SK-N-SH (cell line): ENCODE measurements at regions not wholly inside any gene's neighbourhood (a gene's known extent, or its start where the extent isn't known, plus 50 kb on each side); places are given as distances from the start of the nearest gene placed in this dataset.

Source experiments
- CTCF ChIA-PET: fragments of 300-600, 350-600 bp; formaldehyde crosslinking; extraction: SDS; loops from one replicate; lab custom pipeline; 2021; lab: Yijun Ruan, JAX
- POLR2A ChIA-PET: fragments of 350-600 bp; sonication (Branson Sonifier 250); formaldehyde crosslinking; extraction: SDS; loops from one replicate; lab custom pipeline; 2020; ENCODE audit warnings: antibody characterized with exemption, inconsistent platforms; lab: Yijun Ruan, JAX
- DNase-seq: peaks from one replicate; pipeline ENCODE4 v3.0.0; 2012
- H2AFZ ChIP-seq: fragments of 200-600 bp; sonication (generic); 2 replicates; pipeline ENCODE4 v1.8.1; 2016; ENCODE audit warnings: antibody characterized with exemption, mild to moderate bottlenecking, low read depth
- H3F3A ChIP-seq: fragments of 200-600 bp; sonication (generic); replicated peaks from 2 replicates; pipeline ENCODE3; 2016; ENCODE audit warnings: antibody characterized with exemption, mild to moderate bottlenecking; ENCODE audit not compliant: insufficient read depth
- H3K27ac ChIP-seq, 2 experiments: fragments of 200-500 bp in 1 of 2; fragments of 200-600 bp in 1 of 2; sonication (Bioruptor generic) in 1 of 2; sonication (generic), shearing (Covaris generic) in 1 of 2; 2 replicates each; pipeline versions ENCODE4 v1.5.1 to v1.6.1; 2014 to 2016; ENCODE audit warnings: low read depth in 2 of 2, inconsistent platforms in 1 of 2, low read length in 1 of 2, mild to moderate bottlenecking in 1 of 2, mixed read lengths in 1 of 2
- H3K27me3 ChIP-seq: fragments of 200-600 bp; sonication (generic), shearing (Covaris generic); 2 replicates; pipeline ENCODE4 v1.6.1; 2016; ENCODE audit warnings: mixed run types; ENCODE audit not compliant: insufficient read depth
- H3K36me3 ChIP-seq, 2 experiments: fragments of 200-500 bp in 1 of 2; fragments of 200-600 bp in 1 of 2; sonication (Bioruptor generic) in 1 of 2; sonication (generic) in 1 of 2; replicated peaks in 1 of 2; 2 replicates each; pipeline versions ENCODE3 to v1.5.1; 2014 to 2016; ENCODE audit warnings: low read length in 1 of 2, mild to moderate bottlenecking in 1 of 2; ENCODE audit not compliant: insufficient read depth in 2 of 2, control insufficient read depth in 1 of 2
- H3K4me1 ChIP-seq, 2 experiments: fragments of 200-500 bp in 1 of 2; fragments of 200-600 bp in 1 of 2; sonication (Bioruptor generic) in 1 of 2; sonication (generic), shearing (Covaris generic) in 1 of 2; 2 replicates each; pipeline versions ENCODE4 v1.5.1 to v1.6.1; 2014 to 2016; ENCODE audit warnings: low read depth in 1 of 2, low read length in 1 of 2, mixed run types in 1 of 2; ENCODE audit not compliant: insufficient read depth in 2 of 2, control insufficient read depth in 1 of 2
- H3K4me2 ChIP-seq: fragments of 200-600 bp; sonication (generic), shearing (Covaris generic); 2 replicates; pipeline ENCODE4 v1.6.1; 2017; ENCODE audit warnings: mixed run types
- H3K4me3 ChIP-seq, 2 experiments: fragments of 200-500 bp in 1 of 2; fragments of 200-600 bp in 1 of 2; sonication (Bioruptor generic) in 1 of 2; sonication (generic), shearing (Covaris generic) in 1 of 2; 2 replicates each; pipeline versions ENCODE4 v1.5.1 to v1.8.1; 2014 to 2016; ENCODE audit warnings: low read depth in 2 of 2, inconsistent platforms in 1 of 2, low read length in 1 of 2, mild to moderate bottlenecking in 1 of 2, mixed read lengths in 1 of 2, moderate library complexity in 1 of 2
- H3K79me2 ChIP-seq: fragments of 200-600 bp; sonication (generic); 2 replicates; pipeline ENCODE4 v1.8.1; 2017; ENCODE audit warnings: mild to moderate bottlenecking; ENCODE audit not compliant: insufficient read depth
- H3K9ac ChIP-seq: fragments of 200-600 bp; sonication (generic); 2 replicates; pipeline ENCODE4 v1.6.1; 2017; ENCODE audit warnings: mixed run types
- H3K9me2 ChIP-seq: fragments of 200-600 bp; sonication (generic); 2 replicates; pipeline ENCODE4 v1.6.1; 2017; ENCODE audit warnings: mixed run types
- H3K9me3 ChIP-seq: fragments of 200-600 bp; sonication (generic); 2 replicates; pipeline ENCODE4 v1.6.1; 2017; ENCODE audit warnings: mixed run types, mild to moderate bottlenecking, moderate library complexity
- H4K20me1 ChIP-seq: fragments of 200-600 bp; sonication (generic); 2 replicates; pipeline ENCODE4 v1.6.1; 2017; ENCODE audit warnings: mild to moderate bottlenecking, mixed run types; ENCODE audit not compliant: insufficient read depth
- ELF1 ChIP-seq: IDR thresholded peaks from 2 replicates; pipeline ENCODE4 v1.4.0; 2012
- EP300 ChIP-seq, 2 experiments: IDR thresholded peaks; 2 replicates each; pipeline versions ENCODE4 v1.4.0 to v1.6.1; 2012; ENCODE audit warnings: borderline replicate concordance in 1 of 2, low read depth in 1 of 2, low read length in 1 of 2
- IRF3 ChIP-seq: fragments of 150-350 bp; IDR thresholded peaks from 2 replicates; pipeline ENCODE4 v1.6.1; 2016; ENCODE audit warnings: mild to moderate bottlenecking, low read depth, low read length
- JUND ChIP-seq: IDR thresholded peaks from 2 replicates; pipeline ENCODE4 v1.4.0; 2012
- MXI1 ChIP-seq: IDR thresholded peaks from 2 replicates; pipeline ENCODE4 v1.6.1; 2012; ENCODE audit warnings: mild to moderate bottlenecking, low read depth, low read length, improper control_type of control experiment
- NFIC ChIP-seq: IDR thresholded peaks from 2 replicates; pipeline ENCODE4 v1.4.0; 2012; ENCODE audit warnings: borderline replicate concordance
- PBX3 ChIP-seq: IDR thresholded peaks from 2 replicates; pipeline ENCODE4; 2012
- POLR2AphosphoS5 ChIP-seq: IDR thresholded peaks from 2 replicates; pipeline ENCODE4 v1.6.1; 2012; ENCODE audit warnings: low read depth, low read length
- REST ChIP-seq: IDR thresholded peaks from 2 replicates; pipeline ENCODE4 v1.6.1; 2012; ENCODE audit warnings: mild to moderate bottlenecking, low read depth, low read length, moderate library complexity
- RFX5 ChIP-seq: IDR thresholded peaks from 2 replicates; pipeline ENCODE4 v1.6.1; 2012; ENCODE audit warnings: mild to moderate bottlenecking, improper control_type of control experiment, low read length
- RXRA ChIP-seq: IDR thresholded peaks from 2 replicates; pipeline ENCODE4 v1.4.0; 2012; ENCODE audit warnings: low read depth, mild to moderate bottlenecking, borderline replicate concordance
- SIN3A ChIP-seq: IDR thresholded peaks from 2 replicates; pipeline ENCODE4 v1.6.1; 2012; ENCODE audit warnings: low read depth, mild to moderate bottlenecking, low read length, moderate library complexity, borderline replicate concordance
- TAF1 ChIP-seq: IDR thresholded peaks from 2 replicates; pipeline ENCODE4 v1.6.1; 2012; ENCODE audit warnings: low read depth, mild to moderate bottlenecking, low read length, moderate library complexity, borderline replicate concordance
- YY1 ChIP-seq: IDR thresholded peaks from 2 replicates; pipeline ENCODE4 v1.4.0; 2012; ENCODE audit warnings: low read depth, mild to moderate bottlenecking
- WGBS: methylation state at CpG from one replicate; pipeline ENCODE4 v1.1.6; 2017; ENCODE audit warnings: low lambda C conversion rate; 5-methylcytosine and 5-hydroxymethylcytosine counted together
- TF ChIP-seq, protein P1 (sequence below): IDR thresholded peaks from 2 replicates; pipeline ENCODE4 v1.4.0; 2012; ENCODE audit warnings: low read depth
- TF ChIP-seq, protein P2 (sequence below): IDR thresholded peaks from 2 replicates; pipeline ENCODE4 v1.4.0; 2012; ENCODE audit warnings: low read depth, borderline replicate concordance
- TF ChIP-seq, protein P3 (sequence below): fragments of 150-350 bp; IDR thresholded peaks from 2 replicates; pipeline ENCODE4 v1.6.1; 2017; ENCODE audit warnings: antibody characterized with exemption, low read length, low read depth, borderline replicate concordance

DNA sequence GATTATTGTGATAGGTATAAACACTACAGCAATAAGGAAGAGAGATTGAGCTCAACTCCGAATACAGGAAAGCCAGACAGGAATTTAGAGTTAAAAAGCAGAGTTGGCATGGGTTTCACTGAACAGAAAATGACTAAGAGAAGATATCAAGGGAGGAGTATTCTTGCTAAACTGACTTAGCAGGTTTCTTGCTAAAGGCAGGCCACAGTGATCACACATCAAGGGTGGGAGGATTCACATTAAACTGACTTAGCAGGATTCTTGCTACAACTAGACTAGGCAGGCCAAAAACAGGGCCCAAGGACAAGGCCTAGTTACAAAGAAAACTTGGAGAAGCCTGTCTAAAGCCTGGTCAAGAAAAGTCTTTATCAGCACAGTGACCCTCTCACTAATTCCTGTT is 195.1 kb downstream of the MAGEB5 start:
- ChIA-PET CTCF (no interaction called here), POLR2A (no interaction called here)
- no peak overlapping the region for H3K4me2 ChIP-seq
- H4K20me1 ChIP-seq: no peaks in the 10 kb centered on the region
- H3K4me1 ChIP-seq: no peaks in the 10 kb centered on the region
- no peaks in the 10 kb centered on the region for H3K36me3 ChIP-seq
- no peaks in the 10 kb centered on the region for H3K79me2 ChIP-seq
- no peak overlapping the region for H3K27ac ChIP-seq
- H2AFZ ChIP-seq: no peak overlapping the region
- H3F3A ChIP-seq: no peaks in the 10 kb centered on the region
- H3K9me2 ChIP-seq: no peaks in the 10 kb centered on the region
- no peak overlapping the region for H3K4me3 ChIP-seq
- 0 out of 2 replicates have a peak, but pooled peaks cover 5% of the 10 kb centered on the region for H3K9me3 ChIP-seq
- H3K27me3 ChIP-seq: no peaks in the 10 kb centered on the region; the same call in 1 of the 2 replicates
- no peak for TF ChIP-seq TAF1
- TF ChIP-seq NFIC: no peak
- DNase-seq: no peak
- whole genome bisulfite sequencing: 0% methylated on average over 1 of the region's 1 CpG
- H3K9ac ChIP-seq: no peak overlapping the region

GRCh38 chrX:26409636-26410035 is 193.7 kb downstream of the MAGEB5 start:
- Histone ChIP-seq H3K9ac (no peak overlapping the region), H3K4me1 (no peaks in the 10 kb centered on the region), H3F3A (no peaks in the 10 kb centered on the region), H3K4me3 (no peak overlapping the region), H2AFZ (no peak overlapping the region), H3K9me2 (no peaks in the 10 kb centered on the region), H3K27me3 (no peaks in the 10 kb centered on the region; the same call in 1 of the 2 replicates), H3K36me3 (no peaks in the 10 kb centered on the region), H3K27ac (no peak overlapping the region), H3K9me3 (0 out of 2 replicates have a peak, but pooled peaks cover 5% of the 10 kb centered on the region), H3K4me2 (no peak overlapping the region), H4K20me1 (no peaks in the 10 kb centered on the region), H3K79me2 (no peaks in the 10 kb centered on the region)
- ChIA-PET POLR2A (no interaction called here), CTCF (no interaction called here)
- DNase-seq: no peak
- WGBS: 10% methylated on average over 5 of the region's 5 CpGs
- TF ChIP-seq, protein P1, sequence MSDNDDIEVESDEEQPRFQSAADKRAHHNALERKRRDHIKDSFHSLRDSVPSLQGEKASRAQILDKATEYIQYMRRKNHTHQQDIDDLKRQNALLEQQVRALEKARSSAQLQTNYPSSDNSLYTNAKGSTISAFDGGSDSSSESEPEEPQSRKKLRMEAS: no peak
- TF ChIP-seq IRF3: no peak
- TF ChIP-seq ELF1: no peak
- no peak for TF ChIP-seq REST
- no peak for TF ChIP-seq EP300 (IDR thresholded peaks at IDR 0.05; ENCODE audit: borderline replicate concordance in 1 of 2, low read depth in 1 of 2, low read length in 1 of 2)
- TF ChIP-seq, protein P2, sequence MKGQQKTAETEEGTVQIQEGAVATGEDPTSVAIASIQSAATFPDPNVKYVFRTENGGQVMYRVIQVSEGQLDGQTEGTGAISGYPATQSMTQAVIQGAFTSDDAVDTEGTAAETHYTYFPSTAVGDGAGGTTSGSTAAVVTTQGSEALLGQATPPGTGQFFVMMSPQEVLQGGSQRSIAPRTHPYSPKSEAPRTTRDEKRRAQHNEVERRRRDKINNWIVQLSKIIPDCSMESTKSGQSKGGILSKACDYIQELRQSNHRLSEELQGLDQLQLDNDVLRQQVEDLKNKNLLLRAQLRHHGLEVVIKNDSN: no peak
- TF ChIP-seq RFX5: no peak
- no peak for TF ChIP-seq JUND
- no peak for TF ChIP-seq PBX3
- no peak for TF ChIP-seq MXI1
- TF ChIP-seq, protein P3, sequence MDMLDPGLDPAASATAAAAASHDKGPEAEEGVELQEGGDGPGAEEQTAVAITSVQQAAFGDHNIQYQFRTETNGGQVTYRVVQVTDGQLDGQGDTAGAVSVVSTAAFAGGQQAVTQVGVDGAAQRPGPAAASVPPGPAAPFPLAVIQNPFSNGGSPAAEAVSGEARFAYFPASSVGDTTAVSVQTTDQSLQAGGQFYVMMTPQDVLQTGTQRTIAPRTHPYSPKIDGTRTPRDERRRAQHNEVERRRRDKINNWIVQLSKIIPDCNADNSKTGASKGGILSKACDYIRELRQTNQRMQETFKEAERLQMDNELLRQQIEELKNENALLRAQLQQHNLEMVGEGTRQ: no peak
- no peak for TF ChIP-seq POLR2AphosphoS5
- no peak for TF ChIP-seq NFIC
- TF ChIP-seq SIN3A: no peak
- no peak for TF ChIP-seq RXRA
- no peak for TF ChIP-seq YY1
